ENCODE measurements at regions not wholly inside any gene's neighbourhood (a gene's known extent, or its start where the extent isn't known, plus 50 kb on each side); places are given as distances from the start of the nearest gene placed in this dataset.

DNA sequence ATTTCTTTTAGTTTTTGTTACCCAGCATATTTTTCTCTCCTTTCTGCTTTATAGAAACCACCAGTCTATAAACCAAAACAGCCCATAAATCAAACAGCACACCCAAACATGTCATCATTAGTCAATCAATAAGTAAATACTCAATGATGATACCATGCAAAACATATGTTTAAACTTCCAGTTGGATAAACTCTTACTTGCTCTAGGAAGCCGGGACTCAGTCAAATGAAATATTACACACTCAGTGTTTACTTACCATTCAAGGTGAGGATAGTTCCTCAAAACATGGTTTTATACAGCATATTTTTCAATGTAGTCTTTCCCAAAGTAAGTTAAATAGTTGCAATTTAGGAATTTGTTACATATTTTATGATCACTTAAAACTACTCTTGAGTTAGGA lies 343.6 kb upstream of the NXPH2 start:
- Histone ChIP-seq H3K27me3 (ENCODE audit: control insufficient read depth in 2 of 2, insufficient read depth in 2 of 2, low read length in 2 of 2) (no peaks in the 10 kb centered on the region), H3K9ac (ENCODE audit: insufficient read depth in 1 of 2, low read depth in 2 of 2, low read length in 2 of 2) (no peak overlapping the region), H4K20me1 (replicated peaks; ENCODE audit: control insufficient read depth, insufficient read depth, low read length) (no peaks in the 10 kb centered on the region), H3K4me2 (ENCODE audit: insufficient read depth, low read length) (no peak overlapping the region), H3K9me3 (replicated peaks; ENCODE audit: control insufficient read depth, insufficient read depth, low read depth, low read length) (no peaks in the 10 kb centered on the region; the same call in 1 of the 2 replicates), H3K36me3 (ENCODE audit: control insufficient read depth, insufficient read depth, low read length) (no peaks in the 10 kb centered on the region), H2AFZ (ENCODE audit: low read depth, low read length) (no peak overlapping the region), H3K4me3 (no peak overlapping the region), H3K4me1 (replicated peaks in 1 of 2; ENCODE audit: control insufficient read depth in 2 of 2, insufficient read depth in 2 of 2, low read length in 2 of 2) (no peaks in the 10 kb centered on the region), H3K27ac (ENCODE audit: extremely low read depth, low read depth, low read length) (no peak overlapping the region), H3K9me1 (ENCODE audit: control insufficient read depth, insufficient read depth, low read length) (no peaks in the 10 kb centered on the region), H3K79me2 (ENCODE audit: control insufficient read depth, insufficient read depth, low read length) (no peaks in the 10 kb centered on the region)
- no peak for DNase-seq (ENCODE audit: extremely low read depth in 1 of 4, low spot score in 3 of 4)
- CTCF ChIA-PET (ENCODE audit: low intra/inter-chr PET ratio): no interaction called here
- no peak for FAIRE-seq
- no peak for TF ChIP-seq RBM22 (IDR thresholded peaks at IDR 0.05; ENCODE audit: low read depth, low read length, poor library complexity, severe bottlenecking)
- TF ChIP-seq ZFX (CRISPR knock-in tag; IDR thresholded peaks at IDR 0.05): no peak
- TF ChIP-seq HNRNPK (IDR thresholded peaks at IDR 0.05; ENCODE audit: low read depth, low read length, poor library complexity, severe bottlenecking): no peak
- no peak for TF ChIP-seq ZNF12 (CRISPR knock-in tag; IDR thresholded peaks at IDR 0.05)
- no peak for TF ChIP-seq ZNF561 (CRISPR knock-in tag; conservative IDR thresholded peaks at IDR 0.05)
- no peak for TF ChIP-seq OTX1 (CRISPR knock-in tag; IDR thresholded peaks at IDR 0.05)
- TF ChIP-seq, protein P1, sequence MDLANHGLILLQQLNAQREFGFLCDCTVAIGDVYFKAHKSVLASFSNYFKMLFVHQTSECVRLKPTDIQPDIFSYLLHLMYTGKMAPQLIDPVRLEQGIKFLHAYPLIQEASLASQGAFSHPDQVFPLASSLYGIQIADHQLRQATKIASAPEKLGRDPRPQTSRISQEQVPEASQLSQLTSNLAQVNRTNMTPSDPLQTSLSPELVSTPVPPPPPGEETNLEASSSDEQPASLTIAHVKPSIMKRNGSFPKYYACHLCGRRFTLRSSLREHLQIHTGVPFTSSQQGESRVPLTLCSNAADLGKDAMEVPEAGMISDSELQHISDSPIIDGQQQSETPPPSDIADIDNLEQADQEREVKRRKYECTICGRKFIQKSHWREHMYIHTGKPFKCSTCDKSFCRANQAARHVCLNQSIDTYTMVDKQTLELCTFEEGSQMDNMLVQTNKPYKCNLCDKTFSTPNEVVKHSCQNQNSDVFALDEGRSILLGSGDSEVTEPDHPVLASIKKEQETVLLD (IDR thresholded peaks at IDR 0.05): no peak
- no peak for TF ChIP-seq CHD2 (IDR thresholded peaks at IDR 0.05; ENCODE audit: low read depth, low read length)
- TF ChIP-seq HMG20B (CRISPR knock-in tag; IDR thresholded peaks at IDR 0.05): no peak
- TF ChIP-seq, protein P2, sequence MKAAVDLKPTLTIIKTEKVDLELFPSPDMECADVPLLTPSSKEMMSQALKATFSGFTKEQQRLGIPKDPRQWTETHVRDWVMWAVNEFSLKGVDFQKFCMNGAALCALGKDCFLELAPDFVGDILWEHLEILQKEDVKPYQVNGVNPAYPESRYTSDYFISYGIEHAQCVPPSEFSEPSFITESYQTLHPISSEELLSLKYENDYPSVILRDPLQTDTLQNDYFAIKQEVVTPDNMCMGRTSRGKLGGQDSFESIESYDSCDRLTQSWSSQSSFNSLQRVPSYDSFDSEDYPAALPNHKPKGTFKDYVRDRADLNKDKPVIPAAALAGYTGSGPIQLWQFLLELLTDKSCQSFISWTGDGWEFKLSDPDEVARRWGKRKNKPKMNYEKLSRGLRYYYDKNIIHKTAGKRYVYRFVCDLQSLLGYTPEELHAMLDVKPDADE (conservative IDR thresholded peaks at IDR 0.05; ENCODE audit: control insufficient read depth, low read depth, low read length): no peak
- TF ChIP-seq ZNF551 (CRISPR knock-in tag; IDR thresholded peaks at IDR 0.05): no peak
- TF ChIP-seq EGR1 (conservative IDR thresholded peaks at IDR 0.05): no peak
- in situ Hi-C loops (cut with MboI) (no loop called here), intact Hi-C loops (cut with micrococcal nuclease) (no loop called here)
- WGBS (ENCODE audit: insufficient coverage, low coverage, missing lambda C conversion rate): 0% methylated on average over 1 of the region's 1 CpG
- no TSS peak for BruUV-seq (replicated peaks)
- POLR2A ChIA-PET: no interaction called here
- ATAC-seq: no peak
